RWPE2 (cell line): ENCODE measurements at regions not wholly inside any gene's neighbourhood (a gene's known extent, or its start where the extent isn't known, plus 50 kb on each side); places are given as distances from the start of the nearest gene placed in this dataset.

ENCODE experiments used
- ATAC-seq: fragments of 200-7000 bp; cut with Tn5 transposase; 3 replicates; pipeline ENCODE4 v1.9.1; 2021; ENCODE audit warnings: low read depth
- DNase-seq: peaks from one replicate; pipeline ENCODE4 v3.0.0-alpha.2; 2020; ENCODE audit warnings: low spot score
- H3K27ac ChIP-seq: fragments of 450-650 bp; 2 replicates; pipeline ENCODE4 v1.5.1; 2017; ENCODE audit warnings: mild to moderate bottlenecking; ENCODE audit not compliant: poor library complexity, severe bottlenecking
- H3K27me3 ChIP-seq: fragments of 250-450 bp; sonication (Bioruptor Pico); 2 replicates; pipeline ENCODE4 v1.5.1; 2021; ENCODE audit warnings: mild to moderate bottlenecking, moderate library complexity; ENCODE audit not compliant: insufficient read depth, poor library complexity, severe bottlenecking
- H3K36me3 ChIP-seq: fragments of 250-450 bp; sonication (Bioruptor Pico); 2 replicates; pipeline ENCODE4 v1.5.1; 2020; ENCODE audit warnings: low read depth, mild to moderate bottlenecking, moderate library complexity
- H3K4me1 ChIP-seq: fragments of 250-450 bp; sonication (Bioruptor Pico); 2 replicates; pipeline ENCODE4 v1.5.1; 2021; ENCODE audit warnings: mild to moderate bottlenecking, moderate library complexity; ENCODE audit not compliant: insufficient read depth, poor library complexity, severe bottlenecking
- H3K4me3 ChIP-seq: fragments of 250-450 bp; sonication (Bioruptor Pico); 2 replicates; pipeline ENCODE4 v1.5.1; 2021; ENCODE audit warnings: mild to moderate bottlenecking, moderate library complexity; ENCODE audit not compliant: severe bottlenecking
- H3K9me3 ChIP-seq: fragments of 250-450 bp; sonication (Bioruptor Pico); 2 replicates; pipeline ENCODE4 v1.5.1; 2021; ENCODE audit warnings: mild to moderate bottlenecking, moderate library complexity; ENCODE audit not compliant: severe bottlenecking
- TF ChIP-seq, protein P1 (sequence below): fragments of 450-650 bp; IDR thresholded peaks from one replicate; pipeline ENCODE4 v1.5.1; 2017; ENCODE audit warnings: mild to moderate bottlenecking, moderate library complexity; ENCODE audit not compliant: poor library complexity, severe bottlenecking

DNA sequence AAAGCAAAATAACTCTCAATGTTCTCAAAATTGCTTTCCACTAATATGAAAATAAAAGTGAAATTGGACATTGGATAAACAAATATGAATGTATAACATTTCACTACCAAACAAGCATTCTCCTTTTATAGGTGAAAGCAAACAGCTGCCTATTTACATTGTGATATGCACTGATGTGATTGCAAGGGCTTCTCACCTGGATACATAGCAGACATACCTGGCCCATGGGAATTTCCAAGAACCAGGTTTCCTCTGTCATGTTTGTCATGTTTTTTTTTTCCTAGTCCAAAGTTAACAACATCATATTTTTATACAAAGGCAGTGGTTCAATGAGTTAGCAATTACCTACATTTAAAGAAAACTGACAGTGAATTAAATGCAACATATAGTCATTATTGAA, 228.5 kb downstream of the ANKRD50 start:
- Histone ChIP-seq H3K4me1 (no peaks in the 10 kb centered on the region), H3K4me3 (no peak overlapping the region), H3K36me3 (no peaks in the 10 kb centered on the region), H3K27me3 (no peaks in the 10 kb centered on the region), H3K27ac (no peak overlapping the region), H3K9me3 (no peaks in the 10 kb centered on the region)
- DNase-seq: no peak
- TF ChIP-seq, protein P1, sequence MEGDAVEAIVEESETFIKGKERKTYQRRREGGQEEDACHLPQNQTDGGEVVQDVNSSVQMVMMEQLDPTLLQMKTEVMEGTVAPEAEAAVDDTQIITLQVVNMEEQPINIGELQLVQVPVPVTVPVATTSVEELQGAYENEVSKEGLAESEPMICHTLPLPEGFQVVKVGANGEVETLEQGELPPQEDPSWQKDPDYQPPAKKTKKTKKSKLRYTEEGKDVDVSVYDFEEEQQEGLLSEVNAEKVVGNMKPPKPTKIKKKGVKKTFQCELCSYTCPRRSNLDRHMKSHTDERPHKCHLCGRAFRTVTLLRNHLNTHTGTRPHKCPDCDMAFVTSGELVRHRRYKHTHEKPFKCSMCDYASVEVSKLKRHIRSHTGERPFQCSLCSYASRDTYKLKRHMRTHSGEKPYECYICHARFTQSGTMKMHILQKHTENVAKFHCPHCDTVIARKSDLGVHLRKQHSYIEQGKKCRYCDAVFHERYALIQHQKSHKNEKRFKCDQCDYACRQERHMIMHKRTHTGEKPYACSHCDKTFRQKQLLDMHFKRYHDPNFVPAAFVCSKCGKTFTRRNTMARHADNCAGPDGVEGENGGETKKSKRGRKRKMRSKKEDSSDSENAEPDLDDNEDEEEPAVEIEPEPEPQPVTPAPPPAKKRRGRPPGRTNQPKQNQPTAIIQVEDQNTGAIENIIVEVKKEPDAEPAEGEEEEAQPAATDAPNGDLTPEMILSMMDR: no peak
- ATAC-seq: no peak

DNA sequence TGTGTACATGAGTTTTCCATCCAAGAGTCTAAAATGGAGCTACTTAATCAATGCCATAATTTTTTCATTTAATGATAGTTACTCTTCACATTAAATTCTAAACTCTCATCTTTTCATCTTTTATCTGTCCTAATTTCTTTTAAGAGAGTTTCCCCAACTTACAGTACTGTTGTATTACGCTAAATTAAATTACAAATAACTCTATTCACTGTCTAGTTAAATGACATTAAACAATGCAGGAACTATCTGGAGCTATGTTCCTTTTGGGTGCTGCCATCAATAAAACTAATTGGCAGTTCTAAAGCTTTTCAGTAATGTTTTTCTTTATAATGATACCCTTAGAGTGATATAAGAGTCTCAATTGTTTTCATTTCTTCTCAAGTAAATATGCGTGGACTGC, 227.6 kb downstream of the ANKRD50 start:
- H3K27me3 ChIP-seq: no peaks in the 10 kb centered on the region
- TF ChIP-seq, protein P1: no peak
- H3K36me3 ChIP-seq: no peaks in the 10 kb centered on the region
- no peaks in the 10 kb centered on the region for H3K4me1 ChIP-seq
- H3K4me3 ChIP-seq: no peak overlapping the region
- H3K27ac ChIP-seq: no peak overlapping the region
- no peak for ATAC-seq
- no peaks in the 10 kb centered on the region for H3K9me3 ChIP-seq
- DNase-seq: no peak

DNA sequence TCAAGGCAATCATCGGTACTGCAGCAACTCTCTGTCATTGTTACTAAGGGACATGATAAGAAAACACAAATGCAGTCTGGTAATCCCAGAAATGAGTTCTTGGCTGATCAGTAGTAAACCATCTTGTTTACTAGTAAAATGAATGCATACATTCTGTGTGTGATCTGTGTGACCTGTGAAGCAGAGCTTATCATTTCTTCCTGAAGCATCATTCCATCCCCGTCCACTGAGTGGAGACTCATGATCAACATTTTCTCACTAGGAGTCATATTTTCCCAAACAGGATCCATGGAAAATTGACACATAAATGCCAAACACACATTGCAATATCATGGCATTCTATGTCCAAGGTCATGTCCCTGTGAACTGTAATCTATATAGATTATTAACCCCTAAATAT, 226.1 kb downstream of the ANKRD50 start:
- H3K4me1 ChIP-seq: no peaks in the 10 kb centered on the region
- no peaks in the 10 kb centered on the region for H3K27me3 ChIP-seq
- TF ChIP-seq, protein P1: no peak
- ATAC-seq: no peak
- H3K36me3 ChIP-seq: no peaks in the 10 kb centered on the region
- no peak for DNase-seq
- no peaks in the 10 kb centered on the region for H3K9me3 ChIP-seq
- no peak overlapping the region for H3K4me3 ChIP-seq
- no peak overlapping the region for H3K27ac ChIP-seq

DNA sequence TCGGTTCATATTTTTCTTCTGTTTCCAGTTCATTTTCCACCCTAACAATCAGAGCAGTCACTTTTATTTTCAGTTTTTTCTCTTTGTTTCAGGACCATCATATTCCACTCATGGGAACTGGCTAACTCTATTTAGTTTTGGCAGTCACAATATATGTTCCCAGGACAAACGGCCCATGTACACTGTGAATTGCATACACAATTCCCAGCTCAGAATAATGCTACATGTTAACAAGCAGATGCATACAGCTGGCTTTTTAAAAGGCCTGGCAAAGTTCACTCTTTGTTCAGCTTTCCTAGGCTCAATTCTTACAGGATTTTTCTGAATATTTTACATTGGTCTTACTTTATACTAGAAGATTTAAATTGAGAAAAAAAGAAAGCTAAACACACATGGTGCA, 224.9 kb downstream of the ANKRD50 start:
- Histone ChIP-seq H3K9me3 (no peaks in the 10 kb centered on the region), H3K27me3 (no peaks in the 10 kb centered on the region), H3K27ac (no peak overlapping the region), H3K36me3 (no peaks in the 10 kb centered on the region), H3K4me3 (no peak overlapping the region), H3K4me1 (no peaks in the 10 kb centered on the region)
- DNase-seq (no peak), ATAC-seq (no peak)
- TF ChIP-seq, protein P1: no peak

DNA sequence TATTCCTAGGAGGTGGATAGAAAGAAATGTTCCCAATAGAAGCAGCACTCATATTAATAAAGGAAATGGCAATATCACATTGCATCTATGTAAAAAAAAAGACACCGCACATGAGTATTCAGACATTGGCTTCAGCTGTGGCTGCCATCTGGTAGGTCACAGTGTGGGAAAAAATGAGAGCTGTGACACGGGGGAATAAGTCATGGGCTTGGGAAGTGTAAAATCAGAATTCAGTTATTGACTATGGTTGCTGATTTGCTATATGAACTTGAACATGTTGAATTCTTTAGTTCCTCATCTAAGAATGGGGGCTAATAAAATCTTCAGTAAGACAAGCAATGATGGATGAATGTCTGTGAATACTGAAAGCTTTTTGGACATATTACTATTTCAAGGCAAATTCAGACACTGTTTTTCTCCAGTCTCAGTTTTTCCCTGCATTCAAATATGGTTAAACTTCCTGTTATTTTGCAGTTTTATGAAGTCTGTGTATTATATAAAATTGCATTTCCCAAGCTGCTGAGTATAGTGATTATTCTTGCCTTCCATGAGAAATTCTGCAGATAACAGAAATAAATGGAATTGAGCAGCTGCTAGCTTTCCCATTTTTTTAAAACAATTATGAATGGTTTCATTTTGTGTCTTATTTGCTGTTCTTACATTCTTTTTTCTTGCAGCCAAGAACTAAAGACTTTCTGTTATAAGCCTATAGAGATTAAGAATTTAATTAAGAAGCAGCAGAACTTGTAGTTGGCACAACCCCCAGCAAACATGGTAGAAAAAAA, 221.0 kb downstream of the ANKRD50 start:
- Histone ChIP-seq H3K4me3 (no peak overlapping the region), H3K4me1 (no peaks in the 10 kb centered on the region), H3K36me3 (no peaks in the 10 kb centered on the region), H3K27me3 (no peaks in the 10 kb centered on the region), H3K27ac (no peak overlapping the region), H3K9me3 (no peaks in the 10 kb centered on the region)
- no peak for DNase-seq
- TF ChIP-seq, protein P1: no peak
- no peak for ATAC-seq
